ENCODE measurements at regions not wholly inside any gene's neighbourhood (a gene's known extent, or its start where the extent isn't known, plus 50 kb on each side); places are given as distances from the start of the nearest gene placed in this dataset.

DNA sequence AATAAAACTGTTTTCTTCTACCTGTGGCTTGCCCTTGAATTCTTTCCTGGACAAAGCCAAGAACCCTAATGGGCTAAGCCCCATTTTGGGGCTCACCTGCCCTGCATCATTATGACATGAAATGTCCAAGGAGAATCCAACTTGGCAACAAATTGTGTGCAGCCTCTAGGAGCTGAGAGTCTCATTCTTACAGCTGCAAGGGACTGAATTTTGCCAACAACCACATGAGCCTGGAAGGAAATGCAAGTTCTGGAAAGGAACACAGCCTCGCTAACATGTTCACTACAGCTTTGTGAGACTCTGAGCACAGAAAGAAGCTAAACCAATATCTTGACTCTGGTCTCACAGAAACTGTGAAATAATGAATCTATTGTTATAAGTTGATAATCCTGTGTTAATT is 94.8 kb upstream of the CDH12 start:
- no peak overlapping the region for H3K4me3 ChIP-seq (ENCODE audit: low read depth, low read length)
- TF ChIP-seq, protein P1, sequence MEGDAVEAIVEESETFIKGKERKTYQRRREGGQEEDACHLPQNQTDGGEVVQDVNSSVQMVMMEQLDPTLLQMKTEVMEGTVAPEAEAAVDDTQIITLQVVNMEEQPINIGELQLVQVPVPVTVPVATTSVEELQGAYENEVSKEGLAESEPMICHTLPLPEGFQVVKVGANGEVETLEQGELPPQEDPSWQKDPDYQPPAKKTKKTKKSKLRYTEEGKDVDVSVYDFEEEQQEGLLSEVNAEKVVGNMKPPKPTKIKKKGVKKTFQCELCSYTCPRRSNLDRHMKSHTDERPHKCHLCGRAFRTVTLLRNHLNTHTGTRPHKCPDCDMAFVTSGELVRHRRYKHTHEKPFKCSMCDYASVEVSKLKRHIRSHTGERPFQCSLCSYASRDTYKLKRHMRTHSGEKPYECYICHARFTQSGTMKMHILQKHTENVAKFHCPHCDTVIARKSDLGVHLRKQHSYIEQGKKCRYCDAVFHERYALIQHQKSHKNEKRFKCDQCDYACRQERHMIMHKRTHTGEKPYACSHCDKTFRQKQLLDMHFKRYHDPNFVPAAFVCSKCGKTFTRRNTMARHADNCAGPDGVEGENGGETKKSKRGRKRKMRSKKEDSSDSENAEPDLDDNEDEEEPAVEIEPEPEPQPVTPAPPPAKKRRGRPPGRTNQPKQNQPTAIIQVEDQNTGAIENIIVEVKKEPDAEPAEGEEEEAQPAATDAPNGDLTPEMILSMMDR (IDR thresholded peaks at IDR 0.05; ENCODE audit: insufficient read depth, low read depth, low read length): no peak
- DNase-seq (ENCODE audit: low read depth): no peak

DNA sequence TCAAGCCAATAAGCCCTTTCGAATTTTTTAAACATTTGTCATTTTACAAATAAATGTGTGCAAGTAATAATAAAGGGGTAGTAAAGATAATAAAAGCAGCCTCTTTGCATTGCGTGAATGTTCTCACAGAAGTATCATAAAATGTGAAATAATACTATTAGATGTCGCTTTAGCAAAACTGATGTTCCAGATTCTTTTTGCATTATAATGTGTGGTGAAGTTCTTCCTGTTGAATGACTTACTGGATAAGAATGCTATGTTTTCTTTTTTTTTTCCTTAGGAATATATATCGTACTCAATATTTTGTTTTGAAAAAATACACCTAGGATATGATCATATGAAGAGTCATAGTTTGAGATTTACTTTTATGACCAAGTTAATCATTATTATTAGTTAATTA is 85.2 kb upstream of the CDH12 start:
- no peak overlapping the region for H3K4me3 ChIP-seq (ENCODE audit: low read depth, low read length)
- TF ChIP-seq, protein P1 (IDR thresholded peaks at IDR 0.05; ENCODE audit: insufficient read depth, low read depth, low read length): no peak
- peak; percentile 1 for DNase-seq (ENCODE audit: low read depth)

DNA sequence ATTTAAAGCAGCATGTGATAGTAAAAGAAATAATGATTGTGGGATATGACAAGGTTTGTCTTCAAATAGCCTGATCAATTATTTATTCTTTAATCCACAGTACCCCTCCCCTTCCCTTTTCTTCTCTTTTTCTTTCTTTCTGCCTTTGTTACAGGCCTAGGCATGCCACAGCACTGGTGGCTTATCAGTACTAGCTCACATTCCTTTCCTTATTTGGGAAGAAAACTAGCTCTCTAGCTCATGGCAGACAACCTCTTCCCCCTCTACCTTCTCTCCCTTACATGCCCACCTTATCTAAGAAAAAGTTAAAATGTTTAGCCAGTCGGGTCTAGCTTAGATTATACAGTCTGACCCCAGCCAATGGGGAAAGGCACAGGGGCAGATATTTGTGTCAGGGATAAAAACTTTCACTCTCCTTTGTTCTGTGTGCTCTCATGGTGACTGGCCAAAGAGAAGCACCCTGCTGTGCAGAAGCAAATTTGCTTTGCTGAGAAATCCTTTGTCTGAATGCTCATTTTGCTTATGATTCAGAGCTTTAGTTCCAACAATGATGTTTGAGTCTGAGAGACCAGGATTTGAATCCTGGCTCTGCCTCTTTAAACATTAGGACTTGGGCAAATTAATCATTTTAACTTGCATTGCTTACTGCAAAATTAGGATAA is 75.8 kb upstream of the CDH12 start:
- TF ChIP-seq, protein P1 (IDR thresholded peaks at IDR 0.05; ENCODE audit: insufficient read depth, low read depth, low read length): no peak

DNA sequence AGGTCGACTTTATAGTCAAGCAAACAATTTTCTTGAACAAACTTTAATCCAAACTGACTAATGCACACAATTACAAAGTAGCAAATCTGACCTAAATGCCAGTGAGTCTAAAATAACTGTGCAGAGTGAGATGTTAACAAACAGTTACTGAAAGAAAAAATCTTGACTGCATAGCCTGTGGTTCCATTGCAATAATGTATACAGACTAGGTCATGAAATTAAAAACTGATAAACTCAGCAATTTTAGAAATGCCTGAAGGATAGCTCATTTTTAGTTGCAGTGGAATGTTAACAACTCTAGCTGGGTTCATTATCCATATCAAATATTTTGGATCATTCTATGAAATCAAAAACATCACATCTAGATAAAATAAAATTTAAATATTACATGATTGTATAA is 73.4 kb upstream of the CDH12 start:
- no peak for DNase-seq (ENCODE audit: low read depth)
- H3K4me3 ChIP-seq (ENCODE audit: low read depth, low read length): no peak overlapping the region
- TF ChIP-seq, protein P1 (IDR thresholded peaks at IDR 0.05; ENCODE audit: insufficient read depth, low read depth, low read length): no peak

More for the DNA sequence above, 75.8 kb upstream of the CDH12 start:
- DNase-seq (ENCODE audit: low read depth): no peak
- H3K4me3 ChIP-seq (ENCODE audit: low read depth, low read length): no peak overlapping the region

DNA sequence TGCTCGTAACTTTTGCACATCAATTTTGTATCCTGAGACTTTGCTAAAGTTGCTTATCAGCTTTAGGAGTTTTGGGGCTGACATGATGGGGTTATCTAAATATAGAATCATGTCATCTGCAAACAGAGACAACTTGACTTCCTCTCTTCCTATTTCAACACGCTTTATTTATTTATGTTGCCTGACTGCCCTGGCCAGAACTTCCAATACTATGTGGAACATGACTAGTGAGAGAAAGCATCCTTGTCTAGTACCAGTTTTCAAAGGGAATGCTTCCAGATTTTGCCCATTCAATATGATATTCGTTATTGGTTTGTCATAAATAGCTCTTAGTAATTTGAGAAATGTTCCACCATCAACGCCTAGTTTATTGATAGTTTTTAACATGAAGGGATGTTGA is 65.4 kb upstream of the CDH12 start:
- DNase-seq (ENCODE audit: low read depth): no peak
- H3K4me3 ChIP-seq (ENCODE audit: low read depth, low read length): no peak overlapping the region
- TF ChIP-seq, protein P1 (IDR thresholded peaks at IDR 0.05; ENCODE audit: insufficient read depth, low read depth, low read length): no peak

DNA sequence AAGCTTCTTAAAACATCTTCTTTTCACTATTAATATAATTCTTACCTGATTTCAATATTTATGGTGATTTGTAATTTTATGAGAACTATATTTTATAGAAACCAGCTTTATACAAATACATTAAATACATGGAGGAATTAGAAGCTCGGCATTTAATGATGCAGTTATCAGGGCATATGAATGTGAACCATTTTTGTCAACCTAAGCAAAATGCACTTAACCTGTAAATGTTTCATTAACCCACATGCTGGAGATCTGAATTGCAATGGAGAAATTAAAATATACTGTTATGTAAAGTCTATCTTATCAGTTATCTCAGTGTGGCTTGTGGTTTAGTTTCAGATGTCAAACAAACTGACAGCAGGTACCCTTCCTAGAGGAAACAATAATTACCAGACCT is 63.2 kb upstream of the CDH12 start:
- no peak overlapping the region for H3K4me3 ChIP-seq (ENCODE audit: low read depth, low read length)
- TF ChIP-seq, protein P1 (IDR thresholded peaks at IDR 0.05; ENCODE audit: insufficient read depth, low read depth, low read length): no peak

DNA sequence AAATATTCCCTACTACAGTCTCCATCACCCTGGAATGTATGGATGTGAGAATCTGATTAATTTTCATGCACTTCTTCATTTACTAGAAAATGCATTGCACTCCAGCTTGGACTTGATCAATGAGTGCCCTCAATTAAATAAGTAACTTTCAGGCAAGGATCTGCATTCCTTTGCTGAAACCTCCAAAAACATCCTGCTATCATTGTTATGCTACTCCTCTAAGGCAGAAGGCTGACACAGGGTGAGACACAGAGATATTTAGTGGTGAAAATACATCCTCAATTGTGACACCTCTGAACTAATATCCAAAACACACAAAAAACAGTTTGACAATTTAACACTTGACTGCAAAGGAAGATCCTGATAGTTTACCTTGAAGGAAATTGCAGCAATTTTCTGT is 57.9 kb upstream of the CDH12 start:
- TF ChIP-seq, protein P1 (IDR thresholded peaks at IDR 0.05; ENCODE audit: insufficient read depth, low read depth, low read length): no peak
- DNase-seq (ENCODE audit: low read depth): no peak
- H3K4me3 ChIP-seq (ENCODE audit: low read depth, low read length): no peak overlapping the region

More for the DNA sequence above, 63.2 kb upstream of the CDH12 start:
- no peak for DNase-seq (ENCODE audit: low read depth)

All from fibroblast of villous mesenchyme (primary cell).